HUES6 (cell line): ENCODE measurements at regions not wholly inside any gene's neighbourhood (a gene's known extent, or its start where the extent isn't known, plus 50 kb on each side); places are given as distances from the start of the nearest gene placed in this dataset.
"Not testable (repeated sequence)": the region's sequence is repeated elsewhere in the genome, so short reads cannot be mapped to it uniquely, and the experiment has no call there.

Experiments used
- H3K27ac ChIP-seq: 2 replicates; pipeline ENCODE4 v1.7.0; 2013; ENCODE audit warnings: low read depth, mild to moderate bottlenecking, low read length, inconsistent platforms
- H3K27me3 ChIP-seq: 2 replicates; pipeline ENCODE4 v1.6.1; 2013; ENCODE audit warnings: low read length; ENCODE audit not compliant: control insufficient read depth, insufficient read depth
- H3K36me3 ChIP-seq: 2 replicates; pipeline ENCODE4 v1.6.1; 2013; ENCODE audit warnings: low read length; ENCODE audit not compliant: control insufficient read depth, insufficient read depth
- H3K4me1 ChIP-seq: 2 replicates; pipeline ENCODE4 v1.6.1; 2013; ENCODE audit warnings: low read length; ENCODE audit not compliant: control insufficient read depth, insufficient read depth
- H3K4me3 ChIP-seq: 2 replicates; pipeline ENCODE4 v1.5.1; 2013; ENCODE audit warnings: low read depth, low read length
- H3K9ac ChIP-seq: one replicate; pipeline ENCODE4 v1.6.1; 2013; ENCODE audit warnings: mild to moderate bottlenecking, low read length
- H3K9me3 ChIP-seq: 2 replicates; pipeline ENCODE4 v1.6.1; 2013; ENCODE audit warnings: low read depth, low read length; ENCODE audit not compliant: control insufficient read depth, insufficient read depth

GRCh38 chr10:47622719-47623118 lies 99.3 kb upstream of the AGAP9 start:
- not testable (repeated sequence) for H3K9me3 ChIP-seq, H3K4me1 ChIP-seq, H3K4me3 ChIP-seq, H3K27me3 ChIP-seq, H3K9ac ChIP-seq, H3K36me3 ChIP-seq, H3K27ac ChIP-seq

DNA sequence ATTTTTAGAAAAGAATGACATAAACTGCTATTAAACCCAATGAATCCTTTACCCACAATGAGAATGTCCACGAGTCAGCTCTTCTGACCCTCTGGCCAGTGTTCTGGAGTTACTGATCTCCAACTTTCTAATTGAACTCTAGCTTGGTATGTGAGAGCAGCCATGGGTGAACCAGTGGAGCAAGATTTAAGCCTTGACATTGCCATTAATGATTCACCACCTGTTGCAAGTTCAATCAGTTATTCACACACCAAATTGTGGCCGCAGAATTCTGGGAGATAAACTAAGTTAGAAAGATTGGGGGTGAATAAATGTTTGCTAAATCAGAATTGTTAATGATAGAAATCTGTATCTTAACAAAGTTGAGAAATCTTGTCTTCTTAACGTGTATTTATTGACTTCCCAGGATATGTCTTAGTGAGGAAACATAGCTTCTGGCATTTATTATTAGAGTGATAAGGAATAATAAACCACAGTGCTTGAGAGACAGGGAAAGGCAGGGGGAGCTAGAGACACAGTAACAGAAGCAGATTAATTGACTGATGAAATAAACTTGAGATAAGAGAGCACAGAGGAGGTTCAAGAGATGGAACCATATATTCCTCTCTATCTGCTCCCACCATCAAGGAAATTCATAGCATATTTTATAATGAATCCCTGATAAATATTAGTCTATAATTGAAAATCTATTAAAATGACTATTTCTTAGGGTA lies 96.0 kb upstream of the AGAP9 start:
- not testable (repeated sequence) for H3K36me3 ChIP-seq, H3K9me3 ChIP-seq, H3K27me3 ChIP-seq, H3K4me3 ChIP-seq, H3K27ac ChIP-seq, H3K9ac ChIP-seq, H3K4me1 ChIP-seq

DNA sequence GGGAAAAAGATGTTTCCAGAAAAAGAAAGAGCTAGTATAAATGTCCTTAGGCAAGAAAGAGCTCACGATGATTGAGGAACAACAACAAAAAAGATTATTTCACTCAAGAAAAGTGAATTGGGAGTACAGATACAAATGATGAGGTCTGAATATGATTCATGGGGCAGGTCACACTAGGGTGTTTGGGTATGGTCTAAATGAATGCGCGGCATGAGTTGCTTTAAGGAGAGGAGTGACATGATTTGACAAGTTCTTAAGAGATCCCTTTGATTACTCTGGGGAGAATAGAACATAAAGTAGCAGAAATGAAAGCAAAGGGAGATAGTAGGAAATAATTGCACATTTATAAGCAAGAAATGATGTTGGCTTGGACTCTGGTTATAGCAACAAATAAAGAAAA lies 85.9 kb upstream of the AGAP9 start:
- H3K4me3 ChIP-seq, H3K9me3 ChIP-seq, H3K9ac ChIP-seq: not testable (repeated sequence)

DNA sequence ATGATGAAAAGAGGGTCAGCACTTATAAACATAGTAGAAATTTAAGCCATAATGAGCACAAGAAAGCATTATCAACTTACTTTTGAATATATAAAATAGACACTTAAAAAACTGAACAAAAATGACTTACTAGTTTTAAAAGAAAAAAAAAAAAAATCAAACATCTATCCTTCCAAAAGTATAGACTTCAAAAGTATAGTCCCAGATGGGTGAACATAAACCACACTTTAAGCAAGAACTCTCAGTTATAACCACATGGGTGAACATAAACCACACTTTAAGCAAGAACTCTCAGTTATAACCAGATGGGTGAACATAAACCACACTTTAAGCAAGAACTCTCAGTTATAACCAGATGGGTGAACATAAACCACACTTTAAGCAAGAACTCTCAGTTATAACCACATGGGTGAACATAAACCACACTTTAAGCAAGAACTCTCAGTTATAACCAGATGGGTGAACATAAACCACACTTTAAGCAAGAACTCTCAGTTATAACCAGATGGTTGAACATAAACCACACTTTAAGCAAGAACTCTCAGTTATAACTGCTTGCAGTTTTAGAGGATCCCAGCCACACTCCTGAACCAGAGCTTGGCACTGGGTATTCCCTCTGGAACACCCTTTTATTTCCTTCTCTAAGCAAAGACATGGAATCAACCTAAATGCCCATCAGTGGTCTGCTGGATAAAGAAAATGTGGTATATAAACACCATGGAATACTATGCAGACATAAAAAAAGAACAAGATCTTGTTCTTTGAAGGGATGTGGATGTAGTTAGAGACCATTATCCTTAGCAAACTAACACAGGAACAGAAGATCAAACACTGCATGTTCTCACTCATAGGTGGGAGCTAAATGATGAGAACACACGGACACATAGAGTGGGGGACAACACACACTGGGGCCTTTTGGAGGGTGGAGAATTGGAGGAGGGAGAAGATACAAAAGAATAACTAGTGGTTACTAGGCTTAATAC lies 82.6 kb upstream of the AGAP9 start:
- H3K9me3 ChIP-seq, H3K27me3 ChIP-seq, H3K4me1 ChIP-seq, H3K9ac ChIP-seq, H3K27ac ChIP-seq, H3K36me3 ChIP-seq, H3K4me3 ChIP-seq: not testable (repeated sequence)

More for the DNA sequence above, 85.9 kb upstream of the AGAP9 start:
- H3K27me3 ChIP-seq, H3K36me3 ChIP-seq, H3K27ac ChIP-seq, H3K4me1 ChIP-seq: not testable (repeated sequence)

DNA sequence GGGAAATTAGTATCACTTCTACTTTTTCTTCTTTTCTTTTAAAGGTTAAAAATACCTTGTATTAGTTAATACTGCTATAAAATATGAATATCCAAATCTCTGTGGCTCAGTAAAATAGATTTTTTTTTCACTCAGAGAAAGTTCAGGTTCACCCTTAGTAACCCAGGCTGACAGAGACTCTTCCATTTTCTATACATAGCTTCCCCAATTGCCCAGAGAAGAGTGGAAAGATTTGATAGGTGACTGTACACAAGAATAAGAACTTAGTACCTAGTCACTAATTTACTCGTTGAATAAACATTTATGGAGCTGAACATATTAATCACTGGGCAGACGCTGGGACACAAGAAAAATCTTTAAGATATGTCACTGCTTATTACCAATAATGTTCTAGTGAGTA lies 77.2 kb upstream of the AGAP9 start:
- not testable (repeated sequence) for H3K4me1 ChIP-seq, H3K27ac ChIP-seq, H3K9me3 ChIP-seq, H3K4me3 ChIP-seq, H3K36me3 ChIP-seq, H3K9ac ChIP-seq, H3K27me3 ChIP-seq

- H3K27ac ChIP-seq, H3K4me3 ChIP-seq, H3K9ac ChIP-seq, H3K36me3 ChIP-seq, H3K27me3 ChIP-seq, H3K4me1 ChIP-seq, H3K9me3 ChIP-seq: not testable (repeated sequence)
Observed at GRCh38 chr10:47600127-47600526, 76.7 kb upstream of the AGAP9 start.

DNA sequence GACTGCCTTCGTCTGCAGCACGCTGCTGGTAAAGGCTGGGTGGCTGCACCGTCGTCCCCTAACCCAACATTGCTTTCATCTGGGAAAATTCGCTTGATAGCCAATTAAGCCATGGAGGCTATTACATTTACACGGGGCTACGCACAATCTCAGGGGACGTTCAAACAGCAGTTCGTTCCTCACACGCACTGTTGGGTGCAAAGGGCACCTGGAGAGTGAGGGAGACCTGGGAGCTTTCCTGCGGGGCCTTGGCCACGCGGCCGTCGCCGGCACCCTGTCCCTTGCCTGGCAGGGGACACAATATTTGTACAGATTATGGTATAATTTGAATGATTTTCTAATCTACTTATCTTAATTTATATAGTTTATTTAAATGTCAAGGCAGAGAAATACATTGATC lies 76.2 kb upstream of the AGAP9 start:
- H3K9ac ChIP-seq, result not testable (repeated sequence)

GRCh38 chr10:47593805-47594204 lies 70.4 kb upstream of the AGAP9 start:
- not testable (repeated sequence) for H3K9me3 ChIP-seq, H3K27me3 ChIP-seq, H3K9ac ChIP-seq, H3K4me1 ChIP-seq, H3K27ac ChIP-seq, H3K36me3 ChIP-seq, H3K4me3 ChIP-seq

More for the DNA sequence above, 76.2 kb upstream of the AGAP9 start:
- H3K36me3 ChIP-seq, H3K4me3 ChIP-seq, H3K4me1 ChIP-seq, H3K27ac ChIP-seq, H3K9me3 ChIP-seq, H3K27me3 ChIP-seq: not testable (repeated sequence)

GRCh38 chr10:47593129-47593528 lies 69.7 kb upstream of the AGAP9 start:
- not testable (repeated sequence) for H3K36me3 ChIP-seq, H3K27ac ChIP-seq, H3K9ac ChIP-seq, H3K27me3 ChIP-seq, H3K4me1 ChIP-seq, H3K4me3 ChIP-seq, H3K9me3 ChIP-seq

DNA sequence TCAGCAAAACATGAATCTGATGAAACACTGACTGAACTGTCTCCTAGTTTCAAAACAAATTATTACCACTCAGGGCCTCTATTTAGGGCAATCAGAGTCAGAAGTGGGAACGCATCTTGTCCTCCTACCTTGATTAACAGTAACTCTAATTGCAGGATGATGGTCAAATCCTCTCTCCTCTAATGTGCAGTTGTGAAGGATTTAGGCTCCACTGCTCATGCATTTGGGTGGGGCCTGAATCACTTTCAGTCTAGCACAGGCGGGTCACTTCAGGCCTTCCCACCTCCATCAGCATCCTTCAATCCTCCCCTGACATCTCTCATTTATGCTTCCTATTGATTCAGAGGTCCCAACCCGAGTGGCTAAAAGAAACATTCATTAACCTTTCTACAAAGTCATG lies 67.5 kb upstream of the AGAP9 start:
- H3K9me3 ChIP-seq, H3K4me1 ChIP-seq, H3K36me3 ChIP-seq, H3K27me3 ChIP-seq, H3K9ac ChIP-seq, H3K4me3 ChIP-seq, H3K27ac ChIP-seq: not testable (repeated sequence)

DNA sequence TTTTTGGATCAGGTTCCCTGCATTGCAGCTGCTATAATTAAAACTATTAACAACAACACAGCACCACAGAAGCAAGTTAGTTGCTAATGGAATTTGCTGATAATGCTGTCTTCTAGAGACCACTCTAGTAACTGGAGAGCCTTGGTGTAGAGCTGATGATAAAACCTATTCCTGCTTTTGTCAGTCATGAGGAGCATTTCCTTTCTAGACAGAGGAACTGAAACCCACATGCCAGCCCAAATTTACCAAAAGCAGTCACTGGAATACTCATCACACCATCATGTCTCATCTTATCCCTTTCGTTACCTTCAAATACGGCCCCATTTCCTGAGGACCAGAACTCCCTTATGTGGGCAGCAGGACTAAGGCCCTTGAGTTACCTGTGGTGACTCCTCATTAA lies 67.1 kb upstream of the AGAP9 start:
- not testable (repeated sequence) for H3K27ac ChIP-seq, H3K9me3 ChIP-seq, H3K27me3 ChIP-seq, H3K36me3 ChIP-seq, H3K9ac ChIP-seq, H3K4me1 ChIP-seq, H3K4me3 ChIP-seq
